Thyroid gland (tissue), 4 donors: ENCODE measurements at regions not wholly inside any gene's neighbourhood (a gene's known extent, or its start where the extent isn't known, plus 50 kb on each side); places are given as distances from the start of the nearest gene placed in this dataset.

Experiments
- CTCF ChIP-seq, 6 experiments: fragments of 200-600 bp in 3 of 6; fragments of 450-650 bp in 3 of 6; sonication (generic) in 3 of 6; IDR thresholded peaks; one replicate each; pipeline ENCODE4 v1.5.1; 2016 to 2019; ENCODE audit warnings: antibody characterized with exemption in 6 of 6, mild to moderate bottlenecking in 2 of 6, inconsistent platforms in 1 of 6, moderate library complexity in 1 of 6
- POLR2A ChIP-seq, 2 donors: fragments of 450-650 bp; IDR thresholded peaks; one replicate each; pipeline ENCODE4 v1.6.1; 2017; ENCODE audit warnings: antibody characterized with exemption in 2 of 2, mild to moderate bottlenecking in 2 of 2, moderate library complexity in 1 of 2

GRCh38 chr5:57893926-57894325 lies 411.3 kb upstream of the ACTBL2 start:
- no peak for TF ChIP-seq POLR2A (IDR thresholded peaks at IDR 0.05)
- TF ChIP-seq CTCF (IDR thresholded peaks at IDR 0.05): no peak
